Neural cell (in vitro differentiated cells): ENCODE measurements at regions not wholly inside any gene's neighbourhood (a gene's known extent, or its start where the extent isn't known, plus 50 kb on each side); places are given as distances from the start of the nearest gene placed in this dataset.

Experiments
- H2AFZ ChIP-seq: fragments of 200-600, 300-800 bp; sonication (generic), shearing (Covaris generic); 2 replicates; pipeline ENCODE4 v1.6.0; 2014; ENCODE audit warnings: low read depth, mild to moderate bottlenecking, antibody characterized with exemption, low read length, moderate library complexity
- H3F3A ChIP-seq: fragments of 200-600 bp; shearing (Covaris generic); 2 replicates; pipeline ENCODE4 v1.6.1; 2016; ENCODE audit warnings: mild to moderate bottlenecking, moderate library complexity, mixed read lengths, antibody characterized with exemption, low read length; ENCODE audit not compliant: insufficient read depth, poor library complexity, severe bottlenecking
- H3K27ac ChIP-seq: fragments of 200-600, 300-800 bp; sonication (generic), shearing (Covaris generic); 2 replicates; pipeline ENCODE4 v1.5.1; 2014; ENCODE audit warnings: mild to moderate bottlenecking, low read length, moderate library complexity
- H3K27me3 ChIP-seq: fragments of 300-800, 200-600 bp; sonication (generic), shearing (Covaris generic); 2 replicates; pipeline ENCODE4 v1.6.0; 2014; ENCODE audit warnings: mild to moderate bottlenecking, low read depth, low read length, moderate library complexity; ENCODE audit not compliant: insufficient read depth
- H3K36me3 ChIP-seq: fragments of 300-800, 200-600 bp; sonication (generic), shearing (Covaris generic); 2 replicates; pipeline ENCODE4 v1.5.1; 2014; ENCODE audit warnings: mild to moderate bottlenecking, antibody characterized with exemption, low read length, moderate library complexity; ENCODE audit not compliant: insufficient read depth
- H3K4me2 ChIP-seq: fragments of 300-800, 200-600 bp; sonication (generic), shearing (Covaris generic); 2 replicates; pipeline ENCODE4 v1.6.0; 2014; ENCODE audit warnings: mild to moderate bottlenecking, low read length
- H3K4me3 ChIP-seq: fragments of 300-800, 200-600 bp; sonication (generic), shearing (Covaris generic); 2 replicates; pipeline ENCODE4 v1.5.1; 2014; ENCODE audit warnings: mild to moderate bottlenecking, low read length, moderate library complexity
- H3K79me2 ChIP-seq: fragments of 200-600 bp; shearing (Covaris generic); replicated peaks from 2 replicates; pipeline ENCODE4 v1.6.0; 2014; ENCODE audit warnings: mild to moderate bottlenecking, low read length, moderate library complexity; ENCODE audit not compliant: insufficient read depth
- H3K9ac ChIP-seq: fragments of 300-800, 200-600 bp; sonication (generic), shearing (Covaris generic); 2 replicates; pipeline ENCODE4 v1.6.1; 2016; ENCODE audit warnings: mild to moderate bottlenecking, low read length, mixed read lengths
- H3K9me2 ChIP-seq: fragments of 200-600 bp; shearing (Covaris generic); 2 replicates; pipeline ENCODE4 v1.6.1; 2016; ENCODE audit warnings: mild to moderate bottlenecking, low read length, mixed read lengths; ENCODE audit not compliant: insufficient read depth
- H3K9me3 ChIP-seq: fragments of 200-600, 300-800 bp; sonication (generic), shearing (Covaris generic); 2 replicates; pipeline ENCODE4 v1.6.1; 2016; ENCODE audit warnings: mild to moderate bottlenecking, mixed run types, low read length, moderate library complexity, mixed read lengths
- H4K20me1 ChIP-seq: fragments of 200-600 bp; shearing (Covaris generic); 2 replicates; pipeline ENCODE4 v1.6.1; 2016; ENCODE audit warnings: mild to moderate bottlenecking, mixed run types; ENCODE audit not compliant: insufficient read depth
- CTCF ChIP-seq: fragments of 450-650 bp; IDR thresholded peaks from 2 replicates; pipeline ENCODE4 v1.5.1; 2014; ENCODE audit warnings: antibody characterized with exemption, mild to moderate bottlenecking, moderate library complexity; ENCODE audit not compliant: poor library complexity, severe bottlenecking
- EP300 ChIP-seq: fragments of 450-650 bp; conservative IDR thresholded peaks from 2 replicates; pipeline ENCODE4 v1.6.1; 2014; ENCODE audit warnings: antibody characterized with exemption, mild to moderate bottlenecking, moderate library complexity; ENCODE audit not compliant: poor library complexity, severe bottlenecking
- EZH2 ChIP-seq: fragments of 200-600, 300-800 bp; shearing (Covaris generic), sonication (generic); IDR thresholded peaks from 2 replicates; pipeline ENCODE4 v1.6.1; 2014; ENCODE audit warnings: antibody characterized with exemption, low read length, borderline replicate concordance, mild to moderate bottlenecking; ENCODE audit not compliant: insufficient read depth, poor library complexity, severe bottlenecking
- MXI1 ChIP-seq: fragments of 450-650 bp; conservative IDR thresholded peaks from 2 replicates; pipeline ENCODE4 v1.6.1; 2014; ENCODE audit warnings: antibody characterized with exemption, mild to moderate bottlenecking; ENCODE audit not compliant: poor library complexity, severe bottlenecking
- POLR2AphosphoS5 ChIP-seq: IDR thresholded peaks from 2 replicates; pipeline ENCODE4 v1.6.1; 2012
- RAD21 ChIP-seq: fragments of 450-650 bp; conservative IDR thresholded peaks from 2 replicates; pipeline ENCODE4 v1.6.1; 2014; ENCODE audit warnings: antibody characterized with exemption, mild to moderate bottlenecking, moderate library complexity
- REST ChIP-seq: IDR thresholded peaks from 2 replicates; pipeline ENCODE4 v1.6.1; 2012; ENCODE audit warnings: borderline replicate concordance
- SMC3 ChIP-seq: fragments of 450-650 bp; conservative IDR thresholded peaks from 2 replicates; pipeline ENCODE4 v1.6.1; 2014; ENCODE audit warnings: antibody characterized with exemption, mild to moderate bottlenecking, moderate library complexity; ENCODE audit not compliant: poor library complexity
- TAF1 ChIP-seq: IDR thresholded peaks from 2 replicates; pipeline ENCODE4 v1.6.1; 2012; ENCODE audit warnings: low read depth

GRCh38 chr14:61103541-61104339 is 122.7 kb downstream of the SLC38A6 start:
- TF ChIP-seq CTCF (no peak), POLR2AphosphoS5 (no peak), EP300 (no peak), TAF1 (no peak), EZH2 (no peak), SMC3 (no peak), RAD21 (no peak), MXI1 (no peak), REST (no peak)
- H3K79me2 ChIP-seq, result no peaks in the 10 kb centered on the region
- no peaks in the 10 kb centered on the region for H3K9me2 ChIP-seq
- H2AFZ ChIP-seq, result no peak overlapping the region
- H3K4me3 ChIP-seq, result no peak overlapping the region
- H3K9me3 ChIP-seq, result no peaks in the 10 kb centered on the region
- peak overlapping the region; percentile 95 for H3K27ac ChIP-seq
- no peaks in the 10 kb centered on the region for H3K27me3 ChIP-seq
- H3K9ac ChIP-seq, result peak overlapping the region; percentile 68
- H3K4me2 ChIP-seq, result no peak overlapping the region
- H4K20me1 ChIP-seq, result no peaks in the 10 kb centered on the region
- H3K36me3 ChIP-seq, result no peaks in the 10 kb centered on the region
- peaks cover 10% of the 10 kb centered on the region for H3F3A ChIP-seq

- peak overlapping the region; percentile 95 for H3K27ac ChIP-seq
- peak overlapping the region; percentile 62 for H3K4me2 ChIP-seq
- peak overlapping the region; percentile 53 for H3K4me3 ChIP-seq
- TF ChIP-seq POLR2AphosphoS5 (no peak), RAD21 (no peak), EP300 (no peak)
- H3K79me2 ChIP-seq, result no peaks in the 10 kb centered on the region
- no peaks in the 10 kb centered on the region for H3K9me2 ChIP-seq
- peaks cover 10% of the 10 kb centered on the region for H3F3A ChIP-seq
- H3K9ac ChIP-seq, result peak overlapping the region; percentile 68
- no peaks in the 10 kb centered on the region for H3K27me3 ChIP-seq
- H3K36me3 ChIP-seq, result no peaks in the 10 kb centered on the region
- no peaks in the 10 kb centered on the region for H4K20me1 ChIP-seq
- H3K9me3 ChIP-seq, result no peaks in the 10 kb centered on the region
- no peak overlapping the region for H2AFZ ChIP-seq
These were observed 121.8 kb downstream of the SLC38A6 start for GRCh38 chr14:61102549-61103466.
